Hematopoietic multipotent progenitor cell treated with erythropoietin and hydrocortisone succinate and interleukin-3 and kit ligand, for 4 days (in vitro differentiated cells): ENCODE measurements at regions not wholly inside any gene's neighbourhood (a gene's known extent, or its start where the extent isn't known, plus 50 kb on each side); places are given as distances from the start of the nearest gene placed in this dataset.
"Not testable (repeated sequence)": the region's sequence is repeated elsewhere in the genome, so short reads cannot be mapped to it uniquely, and the experiment has no call there.

Source experiments
- DNase-seq: peaks from one replicate; pipeline ENCODE4 v3.0.0-alpha.2; 2015

DNA sequence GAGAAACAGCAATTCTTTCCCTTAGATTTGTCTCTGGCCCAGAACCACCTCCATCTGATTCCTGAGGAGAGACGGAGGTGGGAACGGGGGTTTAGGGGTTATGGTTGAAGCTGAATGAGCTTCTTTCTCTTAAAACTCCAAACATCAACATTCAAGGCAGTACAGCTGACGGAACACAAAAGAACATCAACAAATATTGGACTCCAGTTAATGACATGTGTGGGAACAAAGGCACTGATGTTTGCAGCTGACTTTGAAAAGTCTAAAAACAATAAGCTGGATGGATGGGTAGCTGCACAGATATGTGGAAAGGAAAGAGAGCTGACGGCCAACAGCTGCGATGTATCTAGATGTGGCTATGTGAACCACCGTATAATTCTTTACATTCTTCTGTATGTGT is 256.5 kb downstream of the SOD2 start:
- DNase-seq: no peak

DNA sequence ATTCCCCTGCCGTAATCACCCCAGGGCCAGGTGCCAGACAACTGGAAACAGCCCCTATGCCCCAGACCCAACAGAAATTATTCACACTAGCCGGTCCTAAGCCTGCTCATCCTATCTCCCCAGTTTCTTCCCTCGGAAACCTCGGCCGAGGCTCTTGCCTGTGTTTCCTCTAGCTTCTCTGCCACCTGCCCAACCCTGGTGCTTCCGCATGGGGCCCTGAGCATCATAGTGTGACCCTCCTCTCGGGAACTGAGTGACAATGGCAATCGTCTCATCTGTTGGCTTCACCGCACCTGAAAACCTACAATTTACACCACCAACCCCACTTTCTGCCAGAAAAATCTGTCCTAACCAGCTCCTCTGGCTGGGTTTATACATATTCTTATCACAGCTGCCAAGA is 257.3 kb downstream of the SOD2 start:
- DNase-seq: no peak

DNA sequence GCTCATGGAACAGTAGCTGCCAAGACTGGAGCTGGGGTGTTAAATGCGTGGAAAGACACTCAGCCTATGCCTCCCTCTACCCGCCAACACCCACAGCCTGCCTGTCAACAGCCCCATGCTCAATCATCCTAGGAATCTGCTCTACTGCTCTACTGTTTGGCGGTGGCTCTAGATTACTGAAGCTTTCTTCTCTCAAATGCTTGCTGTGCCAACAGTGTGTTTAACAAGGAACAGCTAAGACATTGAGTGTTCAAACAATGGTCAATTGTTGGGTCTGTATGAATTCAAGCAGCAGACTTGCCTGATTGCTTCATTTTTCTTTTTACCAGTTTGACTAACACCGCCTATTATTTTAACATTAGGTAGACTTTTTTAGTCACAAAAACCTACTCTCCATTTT is 258.6 kb downstream of the SOD2 start:
- DNase-seq: no peak

DNA sequence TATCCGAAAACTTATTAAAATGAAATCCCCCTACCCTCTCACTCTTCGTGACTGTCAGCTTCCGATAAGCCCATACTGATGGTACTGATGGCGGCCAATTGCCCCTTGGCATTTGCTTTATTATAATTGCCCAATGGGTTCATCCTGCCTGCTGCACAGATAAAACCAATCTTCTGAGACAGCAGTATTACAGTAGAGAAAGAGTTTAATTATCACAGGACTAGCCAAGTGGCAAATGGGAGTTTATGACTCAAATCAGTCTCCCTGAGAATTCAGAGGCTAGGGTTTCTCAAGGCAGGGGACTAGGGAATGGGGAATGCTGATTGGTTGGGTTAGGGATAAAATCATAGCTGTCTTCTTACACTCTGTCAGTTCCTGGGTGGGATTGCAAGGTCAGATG is 259.5 kb downstream of the SOD2 start:
- no peak for DNase-seq

DNA sequence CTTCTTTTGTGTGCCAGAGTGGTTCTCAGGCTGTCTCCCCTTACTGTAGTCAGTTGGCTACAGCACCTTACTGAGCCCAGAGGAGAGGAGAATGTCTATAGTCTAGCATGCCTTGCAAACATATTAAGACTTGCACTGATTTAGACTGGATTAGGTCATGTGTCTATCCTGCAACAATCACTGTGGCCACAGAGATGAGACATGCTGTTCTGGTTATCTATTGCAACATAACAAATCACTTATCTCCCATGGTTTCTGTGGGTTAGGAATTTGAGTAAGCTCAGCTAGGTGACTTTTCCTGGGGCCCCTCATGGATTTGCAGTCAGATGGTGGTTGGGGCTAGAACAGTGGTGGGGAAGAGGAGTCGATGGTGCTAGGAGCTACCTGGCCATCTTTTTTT is 261.3 kb downstream of the SOD2 start:
- no peak for DNase-seq

DNA sequence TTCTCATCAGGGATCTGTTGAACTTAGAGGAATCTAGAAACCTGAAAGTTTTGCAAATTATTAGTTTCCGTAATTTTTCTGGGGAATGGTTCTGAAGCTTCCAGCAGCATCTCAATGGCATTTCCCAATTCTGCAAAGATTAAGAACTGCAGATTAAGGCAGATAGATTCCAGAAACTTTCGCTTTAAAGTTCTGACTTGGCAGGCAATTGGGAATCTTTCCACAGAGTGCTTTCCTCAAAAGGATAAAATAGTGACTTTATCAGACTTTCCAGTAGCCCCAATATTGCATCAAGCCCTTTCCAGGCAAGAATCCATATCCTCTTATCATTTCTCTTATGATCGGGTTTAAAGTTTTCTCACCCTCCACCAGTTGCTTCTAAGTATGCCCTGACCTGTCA is 261.1 kb downstream of the FNDC1 start:
- DNase-seq: no peak

DNA sequence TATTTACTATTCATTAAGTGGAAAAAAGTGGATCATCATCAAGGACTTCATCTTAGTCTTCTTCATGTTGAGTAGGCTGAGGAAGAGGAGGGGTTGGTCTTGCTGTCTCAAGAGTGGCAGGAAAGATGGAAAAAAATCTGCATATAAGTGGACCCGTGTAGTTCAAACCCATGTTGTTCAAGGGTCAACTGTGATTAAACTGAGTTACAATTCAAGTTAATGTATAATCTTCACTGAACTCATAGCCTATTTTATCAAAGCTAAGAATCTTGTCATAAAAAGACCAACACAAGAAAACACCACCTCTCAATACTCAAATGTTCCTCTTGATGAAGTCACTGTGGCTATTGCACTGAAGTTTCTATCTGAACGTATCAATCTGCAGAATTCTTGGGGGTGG is 260.2 kb downstream of the FNDC1 start:
- no peak for DNase-seq

DNA sequence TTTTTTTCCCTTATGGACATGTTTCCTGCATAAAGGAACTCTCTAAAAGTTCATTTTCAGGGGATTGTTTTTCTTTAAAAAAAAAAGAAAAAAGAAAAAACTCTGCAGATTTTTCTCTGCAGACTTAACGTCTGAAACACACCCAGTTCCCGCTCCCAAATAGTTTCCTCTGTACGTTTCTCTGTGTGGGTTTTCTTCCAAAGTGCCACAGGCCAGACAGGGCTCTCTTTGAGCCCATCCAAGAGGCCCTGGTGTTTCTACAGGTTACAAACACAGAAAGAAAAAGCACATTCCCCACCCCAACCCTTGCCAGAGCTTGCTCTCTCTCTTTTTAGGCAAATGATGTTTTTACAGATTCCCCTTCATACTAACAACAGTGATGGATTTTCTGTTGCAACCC is 258.6 kb downstream of the FNDC1 start:
- DNase-seq: no peak

DNA sequence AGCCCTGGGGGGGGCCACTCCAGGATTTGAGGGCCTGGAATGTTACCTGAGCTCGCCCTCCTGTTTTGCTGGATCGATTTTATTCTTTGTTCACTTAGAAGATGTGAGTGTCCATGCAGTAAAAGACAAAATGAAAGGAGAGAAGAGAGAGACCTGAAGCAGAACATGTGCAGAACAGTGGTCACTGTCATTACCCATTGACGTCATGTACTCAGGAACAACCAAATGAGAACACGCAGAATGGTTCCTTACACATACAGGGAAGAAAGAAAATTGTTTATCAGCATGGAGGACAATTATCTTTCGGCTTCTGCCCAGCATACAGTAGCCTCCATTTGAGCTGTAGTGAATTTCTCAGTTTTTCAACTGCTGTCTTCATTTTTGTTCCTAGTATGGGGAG is 258.1 kb downstream of the FNDC1 start:
- no peak for DNase-seq

DNA sequence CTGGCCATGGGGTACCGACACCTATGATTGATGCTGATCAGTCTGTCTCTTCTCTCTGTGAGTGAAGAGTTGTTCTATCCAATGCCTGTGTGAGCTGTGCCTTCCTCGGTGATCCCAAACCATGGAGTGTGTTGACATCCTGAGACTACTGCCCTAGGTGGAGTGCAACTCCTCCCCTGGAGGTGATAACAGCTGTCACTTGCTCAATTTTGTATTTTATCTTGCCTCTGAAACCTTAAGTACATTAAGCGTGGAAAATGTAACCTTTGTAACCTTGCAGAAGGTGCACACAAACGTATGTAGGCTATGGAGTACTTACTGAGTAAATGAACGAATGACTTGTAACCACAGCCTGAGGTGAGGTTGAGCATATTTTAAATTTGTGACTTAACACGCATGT is 256.2 kb downstream of the FNDC1 start:
- no peak for DNase-seq

DNA sequence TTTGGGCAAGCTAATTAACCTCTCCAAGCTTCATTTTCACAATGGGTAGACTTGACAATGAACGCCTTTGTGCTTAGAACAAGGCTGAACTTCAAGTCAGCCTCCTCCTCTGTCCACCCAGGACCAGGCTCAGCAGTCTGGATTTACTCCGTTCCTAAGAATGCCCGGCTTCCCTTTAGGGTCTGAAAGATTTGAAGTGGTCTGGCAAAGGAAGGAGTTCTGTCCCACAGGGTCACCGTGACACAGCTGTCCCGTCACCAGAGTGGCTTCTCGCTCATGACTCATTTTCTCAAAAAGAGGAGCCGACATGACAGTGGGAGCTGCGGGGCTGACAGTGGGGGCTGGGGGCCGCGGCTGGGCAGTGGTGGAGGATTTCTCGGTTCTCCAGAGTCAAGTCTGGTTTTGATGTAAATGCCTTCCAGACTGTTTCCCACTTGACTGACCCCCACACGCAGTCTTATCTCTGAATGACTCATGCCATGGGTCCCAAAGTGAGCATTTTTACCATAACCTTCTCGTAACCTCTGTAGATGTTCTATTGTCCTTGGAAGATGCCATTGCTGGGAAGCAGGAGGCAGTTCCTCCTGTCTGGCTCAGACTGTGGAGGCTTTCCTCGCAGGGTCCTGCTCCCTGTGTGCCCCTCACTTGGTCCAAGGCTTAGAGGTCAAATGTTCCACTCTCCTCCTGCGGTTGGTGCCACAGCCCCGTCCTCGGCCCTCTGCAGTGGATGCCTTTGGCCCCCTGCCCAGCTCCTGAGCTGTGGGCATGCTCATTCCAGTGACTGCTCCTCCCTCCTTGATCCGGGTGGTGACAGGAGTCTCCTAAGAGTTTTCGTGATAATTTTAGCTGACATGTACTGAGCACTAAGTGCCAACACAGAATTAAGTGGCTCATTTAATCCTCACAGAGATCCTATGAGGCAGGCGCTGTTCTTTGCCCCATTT is 253.1 kb downstream of the FNDC1 start:
- DNase-seq: no peak

DNA sequence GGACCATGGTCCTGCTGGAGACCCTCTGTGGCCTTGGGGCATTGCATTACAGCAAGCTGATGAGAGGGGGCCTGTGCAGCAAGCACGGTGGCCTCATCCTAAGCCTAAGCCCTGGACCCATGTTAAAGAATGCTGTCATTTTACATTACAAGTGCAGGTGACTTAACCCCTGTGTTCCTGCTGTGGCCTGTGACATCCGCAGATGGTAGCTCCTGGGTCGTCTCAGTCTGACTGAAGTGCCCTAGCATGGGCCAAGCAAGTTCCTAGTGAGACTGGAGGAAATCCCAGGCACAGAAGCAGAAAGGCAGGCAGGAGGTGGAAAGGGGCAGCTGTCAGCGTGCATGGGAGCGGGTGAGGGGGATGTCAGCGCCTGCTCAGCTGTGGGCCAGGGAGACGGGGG is 252.4 kb downstream of the FNDC1 start:
- DNase-seq: no peak

DNA sequence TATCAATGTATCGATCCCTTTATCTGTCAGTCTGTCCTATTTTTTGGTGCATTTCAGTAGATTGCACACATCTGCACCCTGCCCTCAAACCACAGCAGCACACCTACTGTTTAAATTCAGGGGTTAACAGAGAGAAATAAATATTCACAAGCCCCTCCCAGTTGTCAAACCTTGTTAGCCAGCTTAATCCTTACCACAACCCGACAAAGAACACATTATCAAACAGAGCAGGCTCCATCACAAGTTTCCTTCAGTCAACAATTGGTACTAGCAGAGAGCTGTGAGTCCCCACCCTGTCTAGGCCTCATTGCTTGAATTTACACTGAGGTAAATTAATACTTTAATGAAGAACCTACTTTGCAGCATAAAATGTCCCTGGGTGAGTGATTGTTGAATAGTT is 249.8 kb downstream of the FNDC1 start:
- no peak for DNase-seq

DNA sequence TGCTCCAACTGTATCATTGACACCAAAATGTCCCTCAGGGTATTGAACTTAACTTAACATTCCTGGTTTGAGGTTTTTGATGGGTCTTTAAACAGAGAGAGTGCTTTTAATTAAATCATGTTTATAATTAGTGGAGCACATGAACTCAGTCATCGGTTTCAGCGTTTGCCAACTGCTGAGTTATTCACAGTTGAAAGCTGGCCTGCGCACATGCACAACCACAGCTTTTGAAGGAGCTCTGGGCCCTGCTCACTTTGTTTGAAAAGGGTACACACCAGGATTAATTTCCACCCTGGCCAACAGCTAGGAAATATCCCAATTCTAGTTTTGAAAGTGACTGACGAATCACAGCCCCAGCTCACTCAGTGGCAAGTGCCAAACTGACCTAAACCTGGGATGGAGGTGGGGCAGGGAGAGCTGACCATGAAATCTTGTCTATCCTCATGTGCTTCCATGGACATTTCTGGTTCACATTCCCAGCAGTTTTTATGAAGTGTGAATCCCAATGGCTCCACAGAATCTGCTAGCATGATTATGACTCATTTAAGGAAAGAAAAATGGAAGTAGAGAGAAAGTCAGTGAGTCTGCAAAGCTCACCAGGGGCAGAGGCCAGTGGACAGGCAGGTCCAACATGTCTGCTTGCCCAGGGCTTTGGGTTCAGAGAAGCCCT is 247.8 kb downstream of the FNDC1 start:
- DNase-seq: no peak

DNA sequence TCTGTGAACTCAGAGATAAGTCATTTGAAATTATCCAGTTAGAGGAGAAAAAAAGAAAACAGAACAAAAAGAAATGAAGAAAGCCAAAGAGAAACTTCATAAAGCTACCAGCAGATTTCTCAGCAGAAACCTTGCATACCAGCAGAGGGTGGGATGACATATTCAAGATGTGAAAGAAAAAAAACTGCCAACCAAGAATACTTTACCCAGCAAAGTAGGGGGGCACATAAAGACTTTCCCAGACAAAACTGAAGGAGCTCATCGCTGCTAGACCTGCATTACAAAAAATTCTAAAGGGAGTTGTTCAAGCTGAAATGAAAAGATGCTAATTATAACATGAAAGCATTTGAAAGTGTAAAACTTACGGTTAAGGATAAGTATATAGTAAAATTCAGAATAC is 246.3 kb downstream of the FNDC1 start:
- DNase-seq: no peak

DNA sequence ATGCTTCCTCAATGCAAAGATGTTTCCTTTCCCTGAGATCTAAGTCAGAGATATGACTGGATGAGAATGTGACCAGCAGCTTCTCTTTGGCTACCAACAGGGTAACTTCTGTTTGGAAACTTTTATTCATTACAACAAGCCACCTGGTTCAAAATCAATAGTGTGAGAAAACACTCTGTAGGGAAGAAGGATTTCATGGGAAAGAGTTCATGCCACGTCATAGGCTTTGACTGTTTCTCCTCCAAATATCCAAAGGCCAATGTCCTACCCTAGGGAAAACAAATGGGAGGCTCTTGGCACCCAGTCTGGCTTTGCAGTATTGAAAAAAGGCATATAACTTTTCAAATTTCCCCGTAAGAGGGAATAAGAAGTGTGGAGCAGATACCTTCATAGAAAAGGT is 245.5 kb downstream of the FNDC1 start:
- no peak for DNase-seq

DNA sequence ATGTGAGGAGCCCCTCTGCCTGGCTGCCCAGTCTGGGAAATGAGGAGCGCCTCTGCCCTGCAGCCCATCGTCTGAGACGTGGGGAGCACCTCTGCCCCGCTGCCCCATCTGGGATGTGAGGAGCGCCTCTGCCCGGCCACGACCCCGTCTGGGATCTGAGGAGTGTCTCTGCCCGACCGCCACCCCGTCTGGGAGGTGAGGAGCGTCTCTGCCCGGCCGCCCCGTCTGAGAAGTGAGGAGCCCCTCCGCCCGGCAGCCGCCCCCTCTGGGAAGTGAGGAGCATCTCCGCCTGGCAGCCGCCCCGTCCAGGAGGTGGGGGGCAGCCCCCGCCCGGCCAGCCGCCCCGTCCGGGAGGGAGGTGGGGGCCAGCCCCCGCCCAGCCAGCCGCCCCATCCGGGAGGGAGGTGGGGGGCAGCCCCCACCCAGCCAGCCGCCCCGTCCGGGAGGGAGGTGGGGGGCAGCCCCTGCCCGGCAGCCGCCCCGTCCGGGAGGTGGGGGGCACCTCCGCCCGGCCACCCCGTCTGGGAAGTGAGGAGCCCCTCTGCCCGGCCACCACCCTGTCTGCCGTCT is 238.1 kb downstream of the FNDC1 start:
- not testable (repeated sequence) for DNase-seq

DNA sequence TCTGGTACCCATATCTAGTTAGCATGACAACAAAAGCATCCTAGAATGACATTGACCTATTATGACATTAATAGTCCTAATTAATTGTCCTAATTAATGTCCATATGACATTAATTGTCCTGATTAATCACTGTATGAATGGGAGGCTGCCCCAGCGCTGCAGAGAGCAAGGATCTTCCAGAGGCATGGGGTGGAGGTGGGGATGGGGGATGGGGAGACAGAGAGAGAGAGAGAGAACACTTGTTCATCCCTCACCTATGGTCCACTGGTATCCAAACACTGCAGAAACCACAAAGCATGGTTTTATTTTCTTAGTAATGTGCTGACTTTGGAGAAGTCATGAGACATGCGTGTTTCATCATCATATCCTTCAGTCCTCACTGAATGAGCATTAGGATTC is 235.1 kb downstream of the FNDC1 start:
- no peak for DNase-seq

DNA sequence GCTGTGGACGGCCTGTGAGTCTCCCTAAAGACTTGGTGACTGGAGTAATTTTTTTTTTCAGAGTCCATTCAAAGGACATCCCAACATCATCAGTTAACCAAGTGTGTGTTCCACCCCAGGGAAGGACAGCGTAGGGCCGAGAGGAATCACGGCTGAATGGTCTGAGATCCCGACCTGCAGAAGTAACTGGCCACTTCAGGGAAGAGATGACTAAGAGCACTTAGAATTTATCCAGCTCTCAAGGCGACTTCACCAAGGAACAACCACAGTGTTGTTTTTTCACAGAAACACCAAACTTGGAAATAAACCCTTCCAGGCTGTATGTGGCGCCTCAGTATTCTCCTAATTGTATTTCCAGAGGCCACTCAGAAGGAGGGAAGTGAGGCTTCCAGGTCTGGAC is 231.6 kb downstream of the FNDC1 start:
- no peak for DNase-seq

DNA sequence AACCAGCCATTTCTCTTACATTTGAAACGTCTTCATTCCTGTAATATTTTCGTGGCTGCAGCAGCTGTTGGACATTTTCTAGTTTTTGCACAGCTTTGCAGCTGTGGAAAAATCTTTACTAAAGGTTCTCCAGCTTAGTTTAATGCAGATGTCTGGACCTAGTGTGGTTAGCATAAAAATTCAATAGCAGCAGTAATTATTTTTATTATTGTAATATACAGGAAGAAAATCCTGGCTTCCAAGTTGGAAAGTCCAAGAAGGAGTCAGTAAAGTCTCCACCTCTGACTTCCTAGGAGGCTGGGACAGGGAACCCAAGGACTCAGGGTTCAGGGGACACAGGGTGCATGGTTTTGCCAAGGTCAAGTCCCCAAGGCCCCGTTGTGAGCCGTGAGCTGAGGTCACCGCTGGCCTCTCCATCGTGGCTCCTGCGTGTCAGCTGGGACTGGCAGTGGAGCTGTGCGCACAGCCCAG is 230.6 kb downstream of the FNDC1 start:
- no peak for DNase-seq

DNA sequence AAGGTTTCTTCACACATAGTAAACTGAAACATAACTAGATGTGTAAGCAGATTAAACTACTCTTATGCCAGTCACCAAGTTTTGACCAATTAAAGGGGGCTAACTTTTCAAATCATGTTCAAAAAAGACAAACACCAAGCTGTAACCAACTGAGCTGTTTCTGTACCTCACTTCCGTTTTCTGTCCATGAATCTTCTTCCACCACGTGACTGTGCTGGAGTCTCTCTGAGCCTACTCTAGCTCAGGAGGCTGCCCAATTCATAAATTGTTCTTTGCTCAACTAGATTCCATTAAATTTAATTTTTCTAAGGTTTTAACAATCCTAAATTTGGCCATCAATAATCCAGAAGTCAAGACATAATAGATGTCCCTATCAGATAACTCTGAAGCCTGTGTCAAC is 229.4 kb downstream of the FNDC1 start:
- no peak for DNase-seq

DNA sequence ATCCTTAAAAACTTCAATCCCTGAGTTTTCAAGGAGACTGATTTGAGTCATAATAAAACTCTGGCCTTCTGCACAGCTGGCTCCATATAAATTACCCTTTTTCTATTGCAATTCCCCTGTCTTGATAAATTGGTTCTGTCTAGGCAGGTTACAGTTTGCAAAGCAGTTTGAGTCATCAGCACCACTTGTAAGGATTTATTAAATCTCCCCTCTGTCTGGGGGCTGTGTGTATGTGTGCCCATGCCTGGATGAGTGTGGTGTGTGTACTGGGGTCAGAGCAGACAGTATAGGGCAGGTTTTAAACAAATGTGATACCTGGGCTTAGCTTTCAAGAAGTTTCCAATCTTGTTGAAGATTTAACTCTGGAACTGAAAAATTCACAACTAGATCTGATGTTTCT is 228.6 kb downstream of the FNDC1 start:
- no peak for DNase-seq

DNA sequence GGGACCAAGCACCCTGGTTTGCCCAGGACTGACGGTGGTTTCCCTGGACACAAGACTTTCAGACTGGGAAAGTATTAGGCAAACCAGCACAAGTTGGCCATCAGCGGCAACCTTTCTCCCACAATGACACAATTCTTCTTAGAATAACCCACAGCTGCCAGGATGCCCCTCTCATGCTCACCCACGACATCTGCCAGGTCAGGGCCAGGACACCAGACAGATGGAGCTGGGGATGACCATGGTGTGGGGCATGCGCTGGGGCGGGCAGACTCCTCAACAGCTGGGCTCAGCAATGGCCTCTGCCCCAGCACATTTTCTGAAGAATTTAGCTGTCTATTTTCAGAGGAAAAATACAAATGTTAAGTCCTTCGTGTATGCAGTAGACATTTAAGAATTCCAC is 226.4 kb downstream of the FNDC1 start:
- no peak for DNase-seq

DNA sequence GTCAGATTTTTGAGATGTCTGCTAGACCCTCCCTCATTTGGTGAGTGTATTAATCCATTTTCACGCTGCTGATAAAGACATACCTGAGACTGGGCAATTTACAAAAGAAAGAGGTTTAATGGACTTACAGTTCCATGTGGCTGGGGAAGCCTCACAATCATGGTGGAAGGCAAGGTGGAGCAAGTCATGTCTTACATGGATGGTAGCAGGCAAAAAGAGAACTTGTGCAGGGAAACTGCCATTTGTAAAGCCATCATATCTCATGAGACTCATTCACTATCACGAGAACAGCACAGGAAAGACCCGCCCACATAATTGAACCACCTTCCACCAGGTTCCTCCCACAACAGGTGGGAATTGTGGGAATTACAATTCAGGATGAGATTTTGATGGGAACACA is 223.5 kb downstream of the FNDC1 start:
- DNase-seq: not testable (repeated sequence)
